ENCODE measurements at regions not wholly inside any gene's neighbourhood (a gene's known extent, or its start where the extent isn't known, plus 50 kb on each side); places are given as distances from the start of the nearest gene placed in this dataset.

DNA sequence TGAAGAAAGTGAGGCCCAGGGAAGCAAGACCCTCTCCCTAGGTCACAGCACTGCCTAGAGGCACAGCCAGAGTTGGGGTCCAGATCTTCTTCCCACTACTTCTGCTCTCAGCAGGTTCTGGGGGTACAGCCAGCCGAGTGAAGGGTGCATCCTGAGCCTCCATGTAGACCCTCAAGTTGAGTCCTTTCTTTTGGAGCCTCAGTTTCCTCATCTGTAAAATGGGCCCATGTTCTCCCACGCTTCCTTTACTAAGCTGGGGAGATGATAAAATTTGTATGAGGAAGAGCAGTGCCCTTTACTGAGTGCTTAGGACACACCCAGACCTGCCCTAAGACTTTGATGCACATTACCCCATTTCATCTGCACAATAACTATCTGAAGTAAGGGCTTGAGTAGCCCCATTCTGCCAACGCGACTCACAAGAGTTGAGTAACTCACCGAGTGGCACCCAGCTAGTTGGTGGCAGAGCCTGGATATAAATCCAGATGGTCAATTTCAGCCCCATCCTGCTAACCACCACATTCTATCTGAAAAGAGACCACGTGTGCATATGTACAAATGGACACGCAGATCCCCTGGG, 64.3 kb upstream of the GGTA1 start:
- Mint-ChIP-seq H3K9me3 (no peaks in the 10 kb centered on the region), H3K27ac (no peak overlapping the region), H3K36me3 (ENCODE audit: insufficient read depth) (no peaks in the 10 kb centered on the region), H3K27me3 (peaks cover 26 to 52% of the 10 kb centered on the region in 2 donors), H3K4me3 (no peak overlapping the region), H3K4me1 (ENCODE audit: low read depth in 2 of 2) (peaks cover 0 to 1% of the 10 kb centered on the region in 2 donors)
- ATAC-seq (replicated peaks) (no peak), DNase-seq (no peak)

GRCh38 chr9:121564504-121565260, 65.0 kb upstream of the GGTA1 start:
- Mint-ChIP-seq H3K36me3 (ENCODE audit: insufficient read depth) (no peaks in the 10 kb centered on the region), H3K27ac (no peak overlapping the region)

GRCh38 chr9:121566481-121567465, 67.1 kb upstream of the GGTA1 start:
- H3K4me1 Mint-ChIP-seq (ENCODE audit: low read depth in 2 of 2), result no peaks in the 10 kb centered on the region
- peaks cover 0 to 2% of the 10 kb centered on the region in 2 donors for H3K9me3 Mint-ChIP-seq
- no peaks in the 10 kb centered on the region for H3K36me3 Mint-ChIP-seq (ENCODE audit: insufficient read depth)
- DNase-seq, result no peak
- ATAC-seq (replicated peaks), result no peak
- H3K27me3 Mint-ChIP-seq, result peaks cover 36 to 58% of the 10 kb centered on the region in 2 donors
- no peak overlapping the region for H3K27ac Mint-ChIP-seq
- H3K4me3 Mint-ChIP-seq, result no peak overlapping the region

More at GRCh38 chr9:121564504-121565260, 65.0 kb upstream of the GGTA1 start:
- ATAC-seq (replicated peaks), result no peak
- Mint-ChIP-seq H3K9me3 (no peaks in the 10 kb centered on the region), H3K4me1 (ENCODE audit: low read depth in 2 of 2) (peaks cover 0 to 1% of the 10 kb centered on the region in 2 donors), H3K4me3 (no peak overlapping the region), H3K27me3 (peaks cover 26 to 52% of the 10 kb centered on the region in 2 donors)
- no peak for DNase-seq

DNA sequence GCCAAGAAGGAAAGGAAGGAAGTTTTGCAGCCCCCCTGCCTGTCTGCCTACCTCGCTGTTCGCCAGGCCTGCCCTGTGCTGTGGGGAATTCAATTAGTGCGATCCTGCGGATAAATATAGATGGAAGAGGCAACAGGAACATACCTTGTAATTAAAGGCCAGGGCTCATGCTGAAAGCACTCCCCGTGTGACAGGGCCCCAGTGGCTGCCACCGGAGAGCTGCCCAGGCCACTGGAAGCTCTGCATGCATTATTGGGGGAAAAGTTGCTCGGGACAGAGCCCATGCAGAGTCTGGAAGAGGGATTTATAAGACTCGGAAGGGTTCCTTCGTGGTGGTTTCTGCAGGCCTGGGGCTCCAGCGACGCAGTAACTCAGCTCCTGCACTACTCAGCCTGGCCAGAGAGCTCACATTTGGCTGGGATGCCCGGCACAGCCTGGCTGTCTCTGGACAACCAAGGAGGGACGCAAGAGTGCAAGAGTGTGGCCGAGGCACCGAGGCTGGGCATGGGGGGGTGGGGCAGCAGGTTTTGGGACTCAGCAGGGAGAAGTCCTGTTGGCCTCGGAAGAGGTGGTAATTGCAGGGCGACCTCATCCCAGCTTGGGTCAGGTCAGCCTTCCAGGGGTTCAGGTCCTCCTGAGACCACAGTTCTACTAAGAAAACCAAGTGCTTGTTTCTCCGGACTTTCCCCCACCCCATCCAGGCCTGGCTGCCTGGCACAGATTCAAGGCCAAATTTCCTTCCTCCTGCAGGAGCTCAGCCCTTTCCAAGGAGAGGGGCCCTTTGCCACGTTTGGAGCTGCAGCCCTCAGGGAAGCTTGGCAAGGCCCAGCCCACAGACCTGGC, 68.1 kb upstream of the GGTA1 start:
- Mint-ChIP-seq H3K27ac (no peak overlapping the region), H3K27me3 (peaks cover 34 to 48% of the 10 kb centered on the region in 2 donors), H3K4me3 (no peak overlapping the region), H3K4me1 (ENCODE audit: low read depth in 2 of 2) (no peaks in the 10 kb centered on the region), H3K36me3 (ENCODE audit: insufficient read depth) (no peaks in the 10 kb centered on the region), H3K9me3 (peaks cover 0 to 2% of the 10 kb centered on the region in 2 donors)
- DNase-seq (no peak), ATAC-seq (replicated peaks) (no peak)

DNA sequence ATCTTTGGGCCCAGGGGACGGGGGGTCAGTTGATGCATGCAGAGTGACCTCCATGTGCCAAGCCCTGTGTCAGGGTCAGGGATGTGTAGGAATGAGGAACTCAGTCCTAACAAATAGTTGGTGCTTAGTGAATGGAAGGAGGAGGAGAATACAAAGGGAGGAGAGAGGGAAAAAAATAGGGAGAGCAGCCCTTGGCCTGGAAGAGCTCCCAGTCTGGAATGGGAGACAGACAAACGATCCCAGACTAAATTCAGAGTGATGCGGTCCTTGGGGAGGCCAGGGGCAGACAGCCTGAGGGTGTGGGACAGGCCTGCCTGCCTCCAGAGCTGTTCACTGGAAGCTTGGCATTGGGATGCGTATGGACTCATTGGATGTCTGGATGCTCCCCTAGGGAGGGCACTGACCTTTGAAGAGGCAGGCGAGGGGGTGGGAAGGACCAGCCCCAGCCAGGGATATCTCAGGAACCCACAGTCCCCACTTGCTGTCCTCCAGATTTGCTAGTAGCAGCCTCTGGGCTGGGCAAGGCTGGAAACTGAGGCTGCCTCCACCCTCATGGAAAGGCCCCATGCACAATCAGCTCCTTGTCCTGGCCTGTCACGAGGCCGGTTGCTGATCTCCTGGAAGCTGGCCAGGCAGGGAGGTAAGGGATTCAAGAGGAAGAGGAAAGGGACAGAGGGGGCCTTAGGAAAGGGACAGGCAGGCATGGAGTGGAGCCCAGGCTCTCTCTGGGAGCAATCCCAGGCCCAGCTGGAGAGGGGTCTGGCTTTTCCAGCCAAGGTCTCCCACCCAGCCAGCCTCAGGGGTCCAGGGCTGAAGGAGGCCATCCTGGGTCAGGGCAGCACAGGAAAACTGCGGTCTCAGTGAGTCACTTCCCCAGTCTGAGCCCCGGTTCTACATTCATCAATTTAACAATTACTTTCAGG, 69.0 kb upstream of the GGTA1 start:
- Mint-ChIP-seq H3K27me3 (peaks cover 30 to 47% of the 10 kb centered on the region in 2 donors), H3K4me1 (ENCODE audit: low read depth in 2 of 2) (no peaks in the 10 kb centered on the region), H3K27ac (no peak overlapping the region), H3K4me3 (no peak overlapping the region), H3K9me3 (peaks cover 0 to 2% of the 10 kb centered on the region in 2 donors), H3K36me3 (ENCODE audit: insufficient read depth) (no peaks in the 10 kb centered on the region)
- no peak for DNase-seq
- no peak for ATAC-seq (replicated peaks)

DNA sequence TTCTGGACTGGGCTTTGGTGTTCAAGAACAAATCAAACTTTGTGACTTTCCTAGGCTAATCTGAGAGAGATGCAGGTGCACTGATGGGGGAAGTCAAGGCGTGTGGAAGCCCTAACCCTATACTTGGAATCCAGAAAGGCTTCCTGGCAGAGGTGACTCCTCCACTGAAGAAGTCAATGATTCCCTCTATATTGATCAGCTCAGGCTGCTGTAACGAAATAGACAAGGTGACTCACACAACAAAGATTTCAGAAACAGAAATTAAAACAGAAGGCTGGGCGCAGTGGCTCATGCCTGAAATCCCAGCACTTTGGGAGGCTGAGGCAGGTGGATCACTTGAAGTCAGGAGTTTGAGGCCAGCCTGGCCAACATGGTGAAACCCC, 69.6 kb upstream of the GGTA1 start:
- no peak for ATAC-seq (replicated peaks)
- Mint-ChIP-seq H3K4me3 (no peak overlapping the region), H3K36me3 (ENCODE audit: insufficient read depth) (no peaks in the 10 kb centered on the region), H3K9me3 (peaks cover 0 to 2% of the 10 kb centered on the region in 2 donors), H3K27me3 (peaks cover 30 to 47% of the 10 kb centered on the region in 2 donors), H3K4me1 (ENCODE audit: low read depth in 2 of 2) (no peaks in the 10 kb centered on the region), H3K27ac (no peak overlapping the region)
- DNase-seq, result no peak

DNA sequence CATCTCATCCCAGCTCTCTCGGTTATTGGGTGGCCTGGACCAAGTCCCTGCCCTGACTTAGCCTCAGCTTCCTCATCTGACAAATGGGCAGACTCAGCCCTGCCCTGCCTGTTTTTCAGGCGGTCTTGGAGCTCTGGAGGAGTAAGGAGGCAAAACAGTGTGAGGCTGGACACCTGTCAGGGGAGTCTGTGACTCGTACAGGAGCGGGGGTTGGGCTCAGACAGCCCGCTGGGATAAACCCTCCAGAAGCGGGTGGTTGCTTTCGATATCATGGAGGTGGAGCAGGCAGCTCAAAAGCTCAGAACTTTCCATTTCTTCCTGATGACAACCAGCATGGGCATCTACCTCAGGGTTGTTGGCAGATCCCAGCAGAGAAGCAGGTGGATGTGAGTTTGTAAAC, 72.9 kb upstream of the GGTA1 start:
- H3K4me3 Mint-ChIP-seq, result no peak overlapping the region
- no peak overlapping the region for H3K27ac Mint-ChIP-seq
- no peaks in the 10 kb centered on the region for H3K36me3 Mint-ChIP-seq (ENCODE audit: insufficient read depth)
- no peak for ATAC-seq (replicated peaks)
- H3K9me3 Mint-ChIP-seq, result peaks cover 0 to 2% of the 10 kb centered on the region in 2 donors
- peaks cover 12 to 25% of the 10 kb centered on the region in 2 donors for H3K27me3 Mint-ChIP-seq
- H3K4me1 Mint-ChIP-seq (ENCODE audit: low read depth in 2 of 2), result no peaks in the 10 kb centered on the region
- no peak for DNase-seq

DNA sequence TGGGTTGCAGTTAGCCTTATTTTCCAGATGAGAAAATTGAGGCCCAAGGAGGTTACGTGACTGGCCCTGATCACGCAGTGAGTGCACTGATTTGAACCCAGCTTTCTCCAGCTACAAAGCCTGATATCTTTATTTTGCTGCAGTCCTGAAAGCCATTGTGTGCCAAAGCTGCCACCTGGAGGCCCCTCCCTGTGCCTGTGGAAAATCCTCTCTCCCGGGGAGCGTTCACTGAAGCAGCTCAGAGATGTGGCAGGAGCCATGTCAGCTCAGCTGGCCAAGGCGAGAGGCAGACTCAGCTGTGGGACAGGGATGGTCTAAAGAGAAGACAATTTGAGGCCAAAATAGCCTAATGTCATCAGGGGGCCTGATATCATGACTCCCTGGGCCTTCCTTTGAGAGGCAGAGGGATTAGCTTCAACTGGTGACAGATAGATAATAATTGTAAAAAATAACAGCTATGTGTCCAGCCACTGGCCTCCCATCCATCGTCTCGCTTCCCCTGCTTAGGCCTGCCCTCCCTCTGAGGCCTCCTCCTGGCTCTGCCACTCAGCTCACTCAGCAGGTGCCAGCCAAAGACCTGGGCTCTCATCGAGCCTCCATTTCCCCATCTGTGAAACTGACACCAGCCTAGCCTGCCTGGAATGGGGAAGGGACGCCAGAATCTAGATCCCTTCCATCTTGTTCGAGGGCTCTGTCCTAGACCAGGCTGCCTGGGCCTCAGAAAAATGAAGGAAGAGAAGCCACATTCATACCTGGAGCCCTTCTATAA, 74.3 kb upstream of the GGTA1 start:
- Mint-ChIP-seq H3K9me3 (peaks cover 0 to 2% of the 10 kb centered on the region in 2 donors), H3K4me1 (ENCODE audit: low read depth in 2 of 2) (no peaks in the 10 kb centered on the region), H3K27ac (no peak overlapping the region), H3K36me3 (ENCODE audit: insufficient read depth) (no peaks in the 10 kb centered on the region), H3K27me3 (peaks cover 10 to 12% of the 10 kb centered on the region in 2 donors), H3K4me3 (no peak overlapping the region)
- DNase-seq (no peak), ATAC-seq (replicated peaks) (no peak)

GRCh38 chr9:121574774-121575519, 75.3 kb upstream of the GGTA1 start:
- peaks cover 0 to 2% of the 10 kb centered on the region in 2 donors for H3K9me3 Mint-ChIP-seq
- H3K4me3 Mint-ChIP-seq, result no peak overlapping the region
- DNase-seq (no peak), ATAC-seq (replicated peaks) (no peak)
- peaks cover 18 to 21% of the 10 kb centered on the region in 2 donors for H3K27me3 Mint-ChIP-seq
- no peaks in the 10 kb centered on the region for H3K4me1 Mint-ChIP-seq (ENCODE audit: low read depth in 2 of 2)
- H3K27ac Mint-ChIP-seq, result no peak overlapping the region
- no peaks in the 10 kb centered on the region for H3K36me3 Mint-ChIP-seq (ENCODE audit: insufficient read depth)

DNA sequence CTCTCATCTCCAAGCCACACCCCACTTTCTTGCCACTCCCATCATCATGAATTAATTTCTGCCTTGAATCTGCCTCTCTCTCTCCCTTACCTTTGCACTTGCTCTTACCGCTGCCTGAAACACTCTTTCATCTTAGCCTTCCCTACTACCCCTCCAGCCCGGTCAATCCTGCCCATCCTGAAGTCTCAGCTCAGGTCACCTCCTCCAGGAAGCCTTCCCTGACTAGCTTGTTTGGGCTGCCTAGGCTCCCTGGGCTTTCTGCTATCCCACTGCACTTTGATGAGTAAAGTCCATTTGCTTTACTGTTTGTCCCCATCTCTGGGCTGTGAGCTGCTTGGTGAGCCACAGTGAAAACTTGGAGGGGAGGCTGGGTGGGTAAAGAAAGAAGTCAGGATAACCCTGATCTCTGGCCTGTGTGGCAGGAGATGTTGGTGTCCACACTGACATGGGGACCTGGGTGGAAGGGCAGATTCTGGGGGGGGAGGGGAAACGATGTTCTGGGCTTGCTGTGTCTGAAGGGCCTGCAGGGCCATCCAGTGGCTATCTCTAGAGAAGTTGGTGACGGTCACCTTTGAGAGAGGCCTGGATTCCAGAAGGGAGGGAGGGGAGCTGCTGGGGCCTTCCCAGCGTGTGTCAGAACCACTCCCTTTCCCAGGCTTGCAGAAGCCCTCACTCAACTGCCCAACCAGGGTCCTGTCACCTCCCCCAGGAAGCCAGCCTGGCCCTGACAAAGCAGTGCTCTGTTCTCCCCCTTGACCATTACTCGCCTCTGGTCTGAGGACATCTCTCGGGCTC, 75.0 kb upstream of the DAB2IP start:
- ATAC-seq (replicated peaks) (no peak), DNase-seq (no peak)
- Mint-ChIP-seq H3K9me3 (no peaks in the 10 kb centered on the region), H3K4me1 (ENCODE audit: low read depth in 2 of 2) (no peaks in the 10 kb centered on the region), H3K36me3 (ENCODE audit: insufficient read depth) (no peaks in the 10 kb centered on the region), H3K27me3 (peaks cover 16 to 24% of the 10 kb centered on the region in 2 donors), H3K4me3 (no peak overlapping the region), H3K27ac (no peak overlapping the region)
